NCI-H2227 treated with DMSO at 0.1 percent for 48 hours (cell line): ENCODE measurements at regions not wholly inside any gene's neighbourhood (a gene's known extent, or its start where the extent isn't known, plus 50 kb on each side); places are given as distances from the start of the nearest gene placed in this dataset.
A peak's percentile ranks its signal among the peaks of the same experiment; 100 is the strongest.

ENCODE experiments used
- DNase-seq: peaks from one replicate; lab custom pipeline; 2025; lab: John Stamatoyannopoulos, UW

DNA sequence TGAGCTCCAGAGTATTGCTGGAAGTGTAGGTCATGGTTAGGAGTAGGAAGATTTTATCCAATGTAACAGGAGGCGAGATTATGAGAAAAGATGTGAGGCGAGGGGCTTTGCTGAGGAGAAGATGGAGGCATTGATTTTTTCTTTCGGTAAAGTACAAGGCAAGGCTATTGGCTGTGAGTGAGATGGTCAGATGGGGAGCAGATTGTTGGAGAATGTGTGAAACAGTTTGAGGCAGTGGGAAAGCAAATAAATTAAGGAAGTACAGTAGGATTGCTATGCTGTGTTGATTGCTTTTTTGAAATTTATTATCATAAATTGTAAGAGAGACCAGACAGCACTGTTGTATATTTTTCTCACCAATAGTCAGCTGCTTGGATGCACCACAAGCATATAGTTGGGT lies 173.3 kb downstream of the KCNE4 start:
- no peak for DNase-seq

DNA sequence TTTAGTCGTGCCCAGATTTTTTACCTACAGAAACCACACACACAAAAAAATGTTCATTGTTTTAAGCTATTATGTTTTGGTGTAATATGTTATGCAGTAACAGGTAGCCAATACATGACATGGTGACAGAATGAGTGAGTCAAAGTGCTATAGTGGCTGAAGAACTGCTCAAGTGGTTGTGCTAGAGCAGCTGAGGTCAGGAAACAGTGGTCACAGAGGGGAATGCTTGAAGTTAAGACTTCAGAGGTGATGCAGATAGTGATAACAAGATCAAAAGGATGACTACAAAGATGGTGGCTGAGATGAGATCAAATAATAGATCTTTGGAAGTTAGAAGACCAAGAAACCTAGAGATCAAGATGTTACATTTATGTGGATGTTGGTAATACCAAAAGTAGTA lies 174.3 kb downstream of the KCNE4 start:
- no peak for DNase-seq

DNA sequence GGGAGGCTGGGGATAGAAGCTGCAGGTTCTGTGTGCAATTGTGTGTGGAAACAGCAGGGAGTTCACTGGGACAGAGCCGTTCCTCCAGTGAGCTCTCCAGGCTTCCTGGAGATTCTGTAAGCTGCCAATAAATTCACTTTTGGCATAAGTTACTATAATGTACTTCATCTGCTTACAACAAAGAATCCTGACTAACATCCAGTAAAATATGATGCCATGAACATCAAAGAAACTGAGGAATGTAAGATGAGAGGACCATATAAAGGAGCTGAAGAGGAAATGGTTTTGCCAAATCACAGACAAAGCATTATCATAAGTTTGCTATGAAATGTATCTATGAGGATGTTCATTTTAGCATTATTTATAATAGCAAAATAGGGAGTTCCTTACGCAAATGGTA lies 175.3 kb downstream of the KCNE4 start:
- DNase-seq, result no peak

DNA sequence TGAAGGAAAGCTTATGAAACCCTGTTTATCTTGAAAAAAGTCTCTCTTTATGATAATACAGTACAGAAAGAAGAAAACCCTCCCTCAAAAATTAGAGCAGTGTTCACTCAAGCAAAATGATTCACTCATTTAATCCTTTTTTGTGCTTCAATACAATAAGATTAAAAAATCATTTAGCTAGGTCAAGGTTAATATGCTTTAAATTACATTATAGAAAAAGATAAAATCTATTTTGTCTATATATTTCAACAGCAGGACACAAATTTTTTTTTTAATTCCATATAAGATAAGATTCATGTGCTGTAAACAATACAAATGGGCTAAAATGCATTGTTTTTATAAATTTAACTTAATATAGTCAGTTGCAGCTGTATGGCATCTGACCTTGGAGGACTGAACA lies 176.9 kb downstream of the KCNE4 start:
- no peak for DNase-seq

DNA sequence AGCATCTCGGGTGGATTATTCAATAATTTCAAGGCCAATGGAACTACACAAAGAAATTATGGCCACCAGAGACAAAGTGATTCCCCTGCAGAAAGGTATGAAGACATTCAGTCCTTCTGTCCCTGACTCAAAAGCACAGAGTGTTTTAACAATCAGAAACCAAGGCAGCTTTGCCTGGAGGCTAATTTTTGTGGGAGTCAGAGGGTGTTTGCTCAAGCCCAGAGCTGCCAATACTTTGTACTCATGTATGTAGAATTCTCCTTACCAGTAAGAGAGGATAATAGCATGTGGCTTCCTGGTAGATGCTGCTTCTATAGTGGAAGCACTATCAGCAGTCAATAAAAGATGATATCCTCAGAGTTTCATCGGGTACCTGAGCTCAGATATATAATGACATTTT lies 178.4 kb downstream of the KCNE4 start:
- DNase-seq, result no peak

DNA sequence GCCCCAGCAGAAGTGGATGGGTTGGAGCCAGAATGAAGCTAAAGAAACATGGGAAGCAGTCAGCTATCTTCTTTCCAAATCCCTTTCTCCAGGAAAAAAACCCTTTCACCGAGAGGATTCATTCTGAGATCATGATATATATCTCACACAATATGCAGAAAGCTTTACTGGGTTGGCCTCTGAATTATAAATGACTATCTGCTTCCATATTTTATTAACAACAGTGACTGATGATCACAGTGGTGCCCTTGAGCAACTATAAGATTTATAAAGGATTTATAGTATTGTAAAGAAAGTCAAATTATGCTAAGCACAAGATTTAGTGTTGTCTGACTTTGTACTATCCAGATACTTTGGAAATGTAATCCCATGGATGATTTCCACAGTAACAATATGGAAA lies 180.3 kb downstream of the KCNE4 start:
- DNase-seq, result no peak

DNA sequence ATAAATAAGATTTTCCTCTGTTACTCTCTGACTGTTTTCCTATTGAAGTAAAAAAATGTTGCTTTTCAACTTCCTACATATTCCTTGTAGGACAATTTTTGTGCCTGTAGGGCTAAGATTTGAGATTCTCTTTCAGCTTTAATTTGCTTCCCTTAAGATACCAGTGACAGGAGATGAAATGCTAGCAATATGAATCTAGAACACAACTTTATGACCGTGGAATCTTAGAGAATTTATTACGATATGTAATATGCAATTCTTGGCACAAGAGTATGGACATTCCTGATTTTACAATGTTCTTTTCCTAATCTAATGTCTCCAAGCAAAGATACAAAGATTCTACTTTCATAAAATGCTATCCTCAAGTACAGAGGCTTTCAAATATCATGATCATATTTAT lies 180.9 kb downstream of the KCNE4 start:
- DNase-seq, result no peak

DNA sequence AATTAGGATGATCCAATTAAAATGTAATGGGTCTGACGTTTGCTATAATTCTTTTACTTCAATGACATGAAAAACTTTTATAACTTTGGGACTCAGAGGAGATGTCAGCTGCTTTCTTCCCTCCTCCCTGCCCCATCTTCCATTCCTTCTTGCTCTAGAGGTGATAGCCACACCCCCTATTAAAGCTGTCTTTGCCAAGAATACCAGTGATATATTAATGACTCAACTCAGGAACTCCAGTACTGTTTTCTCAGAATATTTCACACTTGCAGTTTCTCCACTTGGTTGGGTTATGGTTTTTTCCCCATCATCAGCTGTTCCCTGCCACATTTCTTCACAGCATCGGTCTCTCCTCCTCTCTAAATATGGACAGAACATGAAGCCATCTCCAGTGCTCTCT lies 184.0 kb downstream of the KCNE4 start:
- DNase-seq, result no peak

DNA sequence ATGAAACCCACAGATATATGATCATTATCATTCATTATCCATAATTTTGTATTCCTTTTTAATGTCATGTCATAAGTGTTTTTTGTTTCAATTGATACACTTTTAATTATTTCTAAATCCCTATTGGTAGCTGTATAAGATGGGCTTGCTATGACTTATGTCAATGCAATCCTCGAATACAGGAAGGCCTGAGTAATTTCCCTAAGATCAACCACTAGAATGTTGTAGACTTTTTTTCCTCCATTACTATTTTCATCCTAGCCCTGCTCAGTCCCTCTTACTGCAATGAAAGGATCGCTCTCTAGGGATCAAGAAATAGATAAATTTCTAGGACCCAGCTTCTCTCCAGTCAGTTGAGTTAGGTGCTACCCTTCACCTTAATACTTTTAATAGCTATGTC lies 186.3 kb downstream of the KCNE4 start:
- DNase-seq, result no peak

DNA sequence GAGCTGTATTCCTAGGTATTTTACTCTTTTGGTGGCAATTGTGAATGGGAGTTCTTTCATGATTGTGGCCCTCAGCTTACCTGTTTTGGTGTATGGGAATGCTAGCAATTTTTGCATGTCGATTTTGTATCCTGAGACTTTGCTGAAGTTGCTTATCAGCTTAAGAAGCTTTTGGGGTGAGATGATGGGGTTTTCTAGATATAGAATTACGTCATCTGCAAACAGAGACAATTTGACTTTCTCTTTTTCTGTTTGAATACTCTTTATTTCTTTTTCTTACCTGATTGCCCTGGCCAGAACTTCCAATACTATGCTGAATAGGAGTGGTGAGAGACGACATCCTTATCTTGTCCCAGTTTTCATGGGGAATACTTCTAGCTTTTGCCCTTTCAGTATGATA lies 191.2 kb downstream of the KCNE4 start:
- no peak for DNase-seq

DNA sequence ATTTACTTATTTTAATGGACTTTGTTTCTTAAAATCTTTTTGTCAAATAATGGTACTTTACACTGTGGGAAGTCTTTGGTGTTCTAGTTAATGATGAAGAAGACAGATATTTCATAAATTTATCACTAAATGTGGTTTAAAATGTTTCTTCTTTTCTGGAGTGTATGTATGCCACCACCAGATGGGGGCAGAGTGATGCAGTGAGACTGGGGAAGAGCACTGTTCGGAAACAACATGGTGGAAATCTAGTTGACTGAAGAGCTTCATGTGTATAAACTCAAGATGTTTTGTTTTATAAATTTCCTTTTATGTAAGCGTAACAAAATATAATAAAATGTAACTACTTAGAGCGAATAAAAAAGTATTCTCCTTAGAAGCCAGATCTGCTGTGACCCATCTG lies 195.1 kb downstream of the KCNE4 start:
- no peak for DNase-seq

DNA sequence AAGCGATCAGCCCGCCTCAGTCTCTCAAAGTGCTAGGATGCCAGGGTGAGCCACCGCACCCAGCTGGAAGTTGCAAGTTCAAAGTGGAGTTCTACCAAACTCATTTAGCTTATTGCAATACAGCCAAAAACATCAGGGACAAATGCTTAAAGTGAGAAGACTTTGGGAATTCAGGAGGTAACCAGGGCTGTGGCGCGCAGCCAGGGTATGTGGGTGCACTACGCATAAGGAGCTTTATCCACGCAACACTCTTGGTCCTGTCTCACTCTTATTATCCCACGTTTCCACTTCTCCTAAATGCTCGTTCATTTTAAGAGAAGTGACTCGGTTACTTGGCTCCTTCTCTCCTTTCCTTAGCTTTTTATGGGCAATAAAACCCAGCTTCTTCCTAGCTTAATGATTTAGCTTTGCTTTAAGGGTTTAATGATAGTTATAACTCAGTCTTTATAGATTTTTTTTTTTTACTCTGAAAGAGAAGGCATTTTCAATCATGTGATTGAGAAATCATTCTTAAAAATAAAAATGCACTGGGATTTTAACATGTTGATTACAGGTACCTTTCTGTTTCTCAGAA lies 199.8 kb downstream of the KCNE4 start:
- no peak for DNase-seq

DNA sequence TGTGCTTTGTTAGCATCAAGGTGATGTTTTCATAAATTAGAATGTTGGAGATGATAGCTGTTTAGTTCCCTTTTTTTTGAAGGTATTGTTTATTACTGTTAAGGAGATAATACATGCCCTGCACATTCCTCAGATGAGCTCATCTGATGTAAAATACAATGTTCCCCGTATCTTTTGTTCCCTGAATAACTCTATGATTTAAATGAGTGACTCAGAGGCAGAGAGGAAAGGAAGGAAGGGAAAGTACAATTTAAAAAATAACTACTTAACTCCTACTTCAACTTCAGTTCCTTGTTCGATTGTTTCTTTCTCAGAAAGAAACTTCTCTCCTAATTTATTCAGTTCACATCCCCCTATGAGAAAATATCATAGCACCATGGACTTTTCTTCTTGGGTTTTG lies 208.7 kb downstream of the KCNE4 start:
- no peak for DNase-seq

DNA sequence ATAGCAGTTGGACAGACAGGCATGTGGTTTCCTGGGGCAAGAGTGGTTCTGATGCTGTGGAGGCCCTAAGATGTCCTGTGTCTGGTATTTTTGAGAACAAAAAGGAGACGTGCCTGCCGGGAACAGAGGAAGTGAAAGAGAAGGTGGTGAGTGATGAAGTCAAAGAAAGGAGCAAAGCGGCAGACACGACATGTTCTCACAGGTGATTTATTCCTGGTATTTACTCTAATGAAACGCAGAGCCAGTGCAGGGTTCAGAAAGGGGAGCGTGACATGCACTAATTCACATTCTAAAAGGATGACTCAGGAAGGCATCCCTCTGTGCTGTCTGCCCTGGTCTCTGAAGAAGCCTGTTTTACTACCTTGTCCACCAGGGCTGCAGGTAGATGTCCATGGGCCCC lies 211.0 kb downstream of the KCNE4 start:
- no peak for DNase-seq

DNA sequence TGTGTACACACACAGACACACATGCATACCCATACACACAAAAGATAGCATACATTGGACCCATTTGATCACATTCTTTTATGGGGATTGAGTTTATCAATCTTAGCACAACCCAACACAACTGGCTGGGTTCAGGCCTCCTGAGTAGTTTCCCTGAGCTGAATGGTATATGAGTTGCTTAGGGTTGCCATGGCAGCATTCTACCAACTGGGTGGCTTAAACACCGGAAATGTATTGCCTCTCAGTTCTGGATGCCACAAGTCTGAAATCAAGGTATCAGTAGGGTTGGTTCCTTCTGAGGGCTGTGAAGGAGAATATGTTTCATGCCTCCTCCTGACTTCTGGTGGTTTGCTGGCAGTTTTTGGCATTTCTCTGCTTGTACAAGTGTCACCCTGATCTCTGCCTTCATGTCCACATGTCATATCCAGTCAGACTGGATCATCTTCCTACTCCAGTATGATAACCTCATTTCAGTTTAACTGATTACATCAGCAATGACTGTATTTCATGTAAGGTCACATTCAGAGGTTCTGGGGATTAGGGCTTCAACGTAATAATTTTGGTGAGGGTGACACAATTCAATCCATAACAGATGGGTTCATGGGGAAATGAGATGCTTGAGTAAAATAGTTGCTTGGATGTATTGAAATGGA lies 212.7 kb downstream of the KCNE4 start:
- DNase-seq, result no peak

DNA sequence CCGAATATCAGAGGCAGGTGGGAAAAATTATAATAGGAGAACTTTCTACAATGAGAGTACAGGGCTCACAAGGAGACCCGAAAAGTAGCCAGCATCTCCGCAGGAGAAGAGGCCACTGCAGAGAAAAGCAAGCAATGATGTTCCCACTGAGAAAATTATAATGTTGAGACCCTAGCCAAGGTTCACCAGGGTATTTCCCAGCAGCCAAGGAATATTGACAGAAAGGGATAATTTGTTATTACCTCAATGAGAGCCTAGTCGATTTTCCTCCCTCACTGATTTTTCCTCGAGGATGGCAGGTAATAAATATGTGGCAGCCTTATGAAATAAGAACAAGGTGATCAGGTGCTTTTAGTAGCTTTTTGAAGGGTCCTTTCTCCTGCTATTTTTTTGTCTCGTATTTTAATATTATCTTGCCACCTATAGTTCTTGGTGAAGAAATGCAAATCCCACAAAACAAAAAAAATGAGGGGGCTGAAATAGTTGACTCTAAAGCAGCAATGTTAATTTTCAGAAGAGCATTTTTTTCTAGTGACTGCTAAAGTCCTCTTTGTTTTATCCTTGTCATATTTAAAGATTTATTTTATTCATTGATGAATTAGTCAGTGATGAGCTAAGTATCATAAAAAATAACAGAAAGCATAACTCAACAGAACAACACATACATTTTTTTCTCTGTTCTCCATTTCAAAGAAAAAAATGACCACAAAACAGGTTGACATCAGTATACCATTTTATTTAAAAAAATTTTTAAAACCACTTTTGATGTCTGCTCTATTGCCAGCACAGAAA lies 215.4 kb downstream of the KCNE4 start:
- DNase-seq, result peak; percentile 72

DNA sequence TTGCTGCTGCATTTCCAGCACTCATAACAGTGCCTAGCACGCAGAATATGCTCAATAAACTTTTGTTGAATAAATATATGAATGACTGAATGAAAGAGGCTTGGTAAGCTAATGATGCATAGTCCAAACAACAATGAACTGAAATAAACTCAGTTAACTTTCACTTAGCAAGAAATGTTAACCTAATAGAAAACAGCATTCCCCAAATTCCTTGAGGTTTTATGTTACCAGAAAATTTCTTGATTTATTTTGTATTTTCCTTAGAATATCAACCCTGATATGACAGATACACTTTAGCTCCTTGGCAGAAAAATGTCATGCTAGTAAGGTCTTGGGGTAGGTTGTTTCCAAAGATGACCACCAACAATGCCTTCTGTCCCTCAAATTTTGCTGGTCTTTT lies 217.4 kb downstream of the KCNE4 start:
- no peak for DNase-seq

DNA sequence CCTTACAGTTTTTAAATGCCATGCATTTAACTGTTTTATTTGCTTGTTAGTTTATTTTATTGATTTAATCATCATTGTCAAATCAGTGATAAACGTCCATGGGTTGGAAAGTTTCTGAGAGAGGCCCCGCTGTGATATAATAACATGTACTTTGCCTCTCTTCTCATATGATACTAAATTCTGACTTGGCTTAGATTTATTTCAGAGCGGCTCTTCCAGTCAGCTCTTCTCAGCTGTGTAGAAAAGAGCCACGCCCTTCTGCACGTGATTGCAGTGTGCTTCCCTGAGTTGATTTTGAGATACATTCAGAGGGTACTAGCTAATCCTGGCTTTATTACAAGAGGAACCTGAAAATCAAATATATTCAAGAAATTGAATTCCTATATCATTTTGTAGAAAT lies 218.6 kb downstream of the KCNE4 start:
- DNase-seq, result peak; percentile 35

DNA sequence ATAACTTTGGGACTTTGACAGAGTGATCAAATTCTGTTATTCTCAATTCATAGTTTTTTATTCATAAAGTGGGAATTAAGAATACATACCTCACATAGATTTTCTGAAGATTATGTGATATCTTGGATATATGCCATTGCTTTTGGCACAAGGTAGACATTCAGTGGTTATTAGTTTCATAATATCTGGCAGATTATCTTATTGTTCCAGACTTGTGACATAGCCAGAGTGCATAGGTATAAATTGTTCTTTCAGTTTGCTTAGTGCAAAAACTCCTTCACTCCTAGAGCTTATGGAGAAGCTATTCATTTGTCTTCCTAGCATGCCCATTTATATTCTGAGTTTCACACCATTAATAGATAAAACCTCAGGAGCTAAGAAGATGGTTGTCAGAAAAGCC lies 222.0 kb downstream of the KCNE4 start:
- DNase-seq, result no peak

DNA sequence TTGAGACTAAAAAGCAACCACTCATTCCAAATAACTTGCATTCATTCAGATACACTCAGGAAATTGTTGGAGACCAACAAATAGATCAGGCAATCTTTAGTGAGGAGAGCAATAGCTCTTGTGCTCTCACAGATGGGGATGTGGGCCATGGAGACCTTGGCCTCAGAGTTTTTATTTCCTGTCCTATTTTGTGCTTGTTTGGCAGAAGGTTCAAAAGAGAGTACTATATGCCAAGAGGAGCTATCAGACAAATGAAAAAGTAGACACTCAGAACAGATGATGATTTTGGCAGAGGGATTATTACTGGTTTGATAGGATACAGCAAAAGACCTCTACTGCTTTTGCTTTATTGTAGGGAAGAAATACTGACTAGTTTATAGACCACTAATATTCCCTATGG lies 230.2 kb downstream of the KCNE4 start:
- DNase-seq, result no peak

DNA sequence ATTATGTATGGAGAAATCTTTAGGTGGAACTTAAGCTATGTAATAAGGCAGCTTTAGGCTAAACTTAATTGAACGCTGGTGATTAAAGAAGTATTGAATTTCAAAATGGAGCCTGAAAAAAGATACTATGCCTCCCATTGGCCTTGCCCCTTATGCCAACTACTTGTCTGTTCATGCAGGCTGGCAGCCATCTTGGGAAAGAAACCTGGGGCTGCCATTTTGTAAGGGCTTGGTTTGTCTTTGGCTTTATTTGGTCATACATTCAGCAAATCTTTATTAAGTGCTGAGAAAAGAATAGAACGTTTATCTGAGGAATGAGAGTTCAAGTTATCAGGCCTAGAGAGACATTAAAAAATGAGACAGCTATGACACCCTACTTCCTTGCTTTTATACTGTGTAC lies 231.3 kb downstream of the KCNE4 start:
- no peak for DNase-seq

DNA sequence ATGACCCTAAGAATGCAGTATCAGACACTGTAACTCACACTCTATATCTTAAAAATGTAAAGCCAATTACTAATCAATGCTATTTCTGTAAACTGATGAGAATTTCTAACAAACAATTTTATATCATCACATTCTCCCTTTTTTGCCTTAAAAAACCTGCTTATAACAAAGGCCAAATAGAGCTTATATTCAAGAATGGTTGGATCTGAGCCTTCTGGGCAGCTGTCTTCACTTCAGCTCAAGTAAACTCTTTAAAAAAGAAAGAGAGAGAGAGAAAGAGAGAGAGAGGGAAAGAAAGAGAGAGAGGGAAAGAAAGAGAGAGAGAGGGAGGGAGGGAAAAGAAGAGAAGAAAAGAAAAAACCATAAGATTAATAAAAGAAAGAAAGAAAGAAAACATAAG lies 231.8 kb downstream of the KCNE4 start:
- DNase-seq, result no peak

DNA sequence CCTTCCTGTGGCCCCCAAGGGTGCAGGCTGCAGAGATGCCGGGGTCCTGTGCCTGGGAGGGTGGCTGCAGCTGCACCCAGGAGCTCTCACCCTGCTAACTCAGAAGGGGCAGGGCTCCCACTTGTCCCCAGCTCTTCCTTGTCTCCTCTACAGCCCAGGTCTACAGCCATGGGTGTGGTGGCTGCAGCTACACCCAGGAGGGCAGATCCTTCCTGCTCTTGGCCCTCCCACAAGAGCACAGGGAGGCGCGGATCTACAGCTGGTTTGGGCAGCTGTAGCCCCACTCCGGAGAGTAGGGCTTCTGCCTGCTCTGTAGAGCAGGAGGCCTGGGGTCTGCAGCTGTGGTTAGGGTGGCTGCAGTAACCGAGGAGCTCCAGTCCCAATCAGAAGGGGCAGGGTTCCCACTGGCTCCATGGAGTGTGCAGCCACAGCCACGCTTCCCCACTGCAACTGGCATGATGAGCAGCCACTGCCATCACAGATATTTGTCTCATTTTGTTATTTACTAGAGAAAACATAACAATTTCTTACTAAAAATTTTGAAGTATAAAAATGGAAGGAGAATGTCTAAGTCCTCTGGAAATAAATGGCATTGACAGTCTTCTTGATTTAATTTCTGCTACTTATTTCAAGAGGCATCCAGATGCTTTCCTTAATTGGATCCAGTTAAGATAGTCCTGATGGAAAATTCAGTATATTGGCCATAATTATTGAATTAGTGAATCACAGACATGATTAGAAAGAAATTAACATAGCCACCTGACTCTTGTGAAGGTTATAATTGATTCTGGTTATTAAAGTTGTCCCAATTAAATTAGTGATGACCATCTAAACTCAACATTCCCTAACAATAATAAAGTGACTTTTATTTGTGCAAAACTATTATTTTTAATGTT lies 233.6 kb downstream of the KCNE4 start:
- no peak for DNase-seq
